ENCODE measurements at regions not wholly inside any gene's neighbourhood (a gene's known extent, or its start where the extent isn't known, plus 50 kb on each side); places are given as distances from the start of the nearest gene placed in this dataset.

DNA sequence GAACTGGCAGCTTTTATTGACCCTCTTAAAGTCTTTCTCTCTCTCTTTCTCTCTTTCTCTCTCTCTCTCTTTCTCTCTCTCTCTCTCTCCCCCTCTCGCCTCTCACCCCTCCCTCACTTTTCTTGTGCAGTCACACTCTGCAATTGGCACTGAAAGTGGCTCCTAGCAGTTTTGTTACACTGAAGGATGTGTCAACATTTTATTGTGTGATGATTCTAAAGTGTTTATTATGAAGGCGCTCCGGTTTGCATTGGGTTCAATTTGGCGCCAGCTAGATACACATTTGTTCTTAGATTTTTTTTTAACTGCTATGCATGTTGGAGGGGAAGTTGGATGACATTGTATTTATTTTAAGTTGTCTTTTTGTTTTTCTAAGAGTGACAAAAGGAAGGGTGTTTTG lies 64.0 kb upstream of the CHRM3 start:
- Histone ChIP-seq H3K9me2 (replicated peaks; ENCODE audit: insufficient read depth, low read length) (no peaks in the 10 kb centered on the region), H3K9ac (ENCODE audit: low read length) (no peak overlapping the region), H3K79me2 (ENCODE audit: low read length) (no peaks in the 10 kb centered on the region), H3K4me3 (ENCODE audit: low read length) (no peak overlapping the region), H3K4me2 (ENCODE audit: low read depth, low read length) (no peak overlapping the region), H2AFZ (ENCODE audit: low read length) (no peak overlapping the region), H3K9me3 (replicated peaks; ENCODE audit: insufficient read depth, low read length) (no peaks in the 10 kb centered on the region), H3K27ac (ENCODE audit: low read length) (no peak overlapping the region), H3F3A (ENCODE audit: insufficient read depth, low read length) (no peaks in the 10 kb centered on the region), H4K20me1 (ENCODE audit: insufficient read depth, low read length) (no peaks in the 10 kb centered on the region), H3K4me1 (ENCODE audit: low read length) (no peaks in the 10 kb centered on the region), H3K36me3 (replicated peaks; ENCODE audit: insufficient read depth, low read length) (no peaks in the 10 kb centered on the region), H3K27me3 (replicated peaks; ENCODE audit: insufficient read depth, low read length) (no peaks in the 10 kb centered on the region)
- TF ChIP-seq EZH2 (optimal IDR thresholded peaks at IDR 0.05; ENCODE audit: low read depth, low read length) (no peak), EZH2phosphoT487 (IDR thresholded peaks at IDR 0.05; ENCODE audit: low read length) (no peak)
- TF ChIP-seq, protein P1, sequence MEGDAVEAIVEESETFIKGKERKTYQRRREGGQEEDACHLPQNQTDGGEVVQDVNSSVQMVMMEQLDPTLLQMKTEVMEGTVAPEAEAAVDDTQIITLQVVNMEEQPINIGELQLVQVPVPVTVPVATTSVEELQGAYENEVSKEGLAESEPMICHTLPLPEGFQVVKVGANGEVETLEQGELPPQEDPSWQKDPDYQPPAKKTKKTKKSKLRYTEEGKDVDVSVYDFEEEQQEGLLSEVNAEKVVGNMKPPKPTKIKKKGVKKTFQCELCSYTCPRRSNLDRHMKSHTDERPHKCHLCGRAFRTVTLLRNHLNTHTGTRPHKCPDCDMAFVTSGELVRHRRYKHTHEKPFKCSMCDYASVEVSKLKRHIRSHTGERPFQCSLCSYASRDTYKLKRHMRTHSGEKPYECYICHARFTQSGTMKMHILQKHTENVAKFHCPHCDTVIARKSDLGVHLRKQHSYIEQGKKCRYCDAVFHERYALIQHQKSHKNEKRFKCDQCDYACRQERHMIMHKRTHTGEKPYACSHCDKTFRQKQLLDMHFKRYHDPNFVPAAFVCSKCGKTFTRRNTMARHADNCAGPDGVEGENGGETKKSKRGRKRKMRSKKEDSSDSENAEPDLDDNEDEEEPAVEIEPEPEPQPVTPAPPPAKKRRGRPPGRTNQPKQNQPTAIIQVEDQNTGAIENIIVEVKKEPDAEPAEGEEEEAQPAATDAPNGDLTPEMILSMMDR (IDR thresholded peaks at IDR 0.05; ENCODE audit: low read length) = no peak
- DNase-seq = no peak

DNA sequence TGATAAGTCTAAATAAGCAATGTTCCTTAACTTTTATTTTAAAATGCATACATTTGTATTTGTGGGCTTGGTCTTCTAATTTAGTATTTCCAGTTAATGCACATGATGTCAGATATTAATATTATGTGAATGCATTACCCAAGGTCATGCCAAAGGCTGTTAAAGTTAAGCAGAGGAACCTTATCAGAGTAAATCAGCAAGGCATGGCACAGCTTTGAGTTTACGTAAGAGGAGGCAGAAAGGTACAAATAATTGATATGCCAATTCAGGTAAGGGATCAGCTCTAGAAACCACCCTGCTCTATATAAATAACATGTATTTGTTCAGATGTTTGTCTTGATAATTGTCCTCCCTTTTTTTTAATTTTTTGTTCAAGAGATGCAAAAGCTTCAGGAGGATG lies 64.5 kb upstream of the CHRM3 start:
- no peaks in the 10 kb centered on the region for H3K27me3 ChIP-seq (replicated peaks; ENCODE audit: insufficient read depth, low read length)
- H3K9me3 ChIP-seq (replicated peaks; ENCODE audit: insufficient read depth, low read length) = no peaks in the 10 kb centered on the region
- H3K9ac ChIP-seq (ENCODE audit: low read length) = no peak overlapping the region
- H3K79me2 ChIP-seq (ENCODE audit: low read length) = no peaks in the 10 kb centered on the region
- no peak for DNase-seq
- H3F3A ChIP-seq (ENCODE audit: insufficient read depth, low read length) = no peaks in the 10 kb centered on the region
- H3K36me3 ChIP-seq (replicated peaks; ENCODE audit: insufficient read depth, low read length) = no peaks in the 10 kb centered on the region
- H4K20me1 ChIP-seq (ENCODE audit: insufficient read depth, low read length) = no peaks in the 10 kb centered on the region
- H3K4me1 ChIP-seq (ENCODE audit: low read length) = no peaks in the 10 kb centered on the region
- no peak overlapping the region for H3K4me3 ChIP-seq (ENCODE audit: low read length)
- TF ChIP-seq, protein P1 (IDR thresholded peaks at IDR 0.05; ENCODE audit: low read length) = no peak
- TF ChIP-seq EZH2 (optimal IDR thresholded peaks at IDR 0.05; ENCODE audit: low read depth, low read length) = no peak
- no peak for TF ChIP-seq EZH2phosphoT487 (IDR thresholded peaks at IDR 0.05; ENCODE audit: low read length)
- no peak overlapping the region for H3K4me2 ChIP-seq (ENCODE audit: low read depth, low read length)
- no peak overlapping the region for H3K27ac ChIP-seq (ENCODE audit: low read length)
- H2AFZ ChIP-seq (ENCODE audit: low read length) = no peak overlapping the region
- H3K9me2 ChIP-seq (replicated peaks; ENCODE audit: insufficient read depth, low read length) = no peaks in the 10 kb centered on the region

DNA sequence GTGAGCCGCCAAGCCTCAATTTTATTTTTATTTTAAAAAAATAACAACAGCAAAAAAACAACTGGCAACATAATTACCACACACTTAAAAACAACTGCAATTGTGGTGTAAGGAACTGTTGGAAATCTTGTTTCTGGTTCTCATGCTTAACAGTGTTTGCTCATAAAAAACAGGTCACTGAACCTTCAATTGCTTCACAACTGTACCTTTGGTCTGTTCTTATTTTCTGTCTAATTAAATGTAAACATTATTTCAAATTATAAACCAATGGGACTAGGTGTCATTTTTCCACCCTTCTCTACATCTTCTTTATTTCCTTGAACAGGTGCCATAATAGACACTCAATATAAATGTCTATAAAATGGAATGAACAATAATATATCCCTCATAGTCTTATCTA lies 68.4 kb upstream of the CHRM3 start:
- Histone ChIP-seq H2AFZ (ENCODE audit: low read length) (no peak overlapping the region), H3K9ac (ENCODE audit: low read length) (no peak overlapping the region), H3K4me2 (ENCODE audit: low read depth, low read length) (no peak overlapping the region), H3K9me3 (replicated peaks; ENCODE audit: insufficient read depth, low read length) (no peaks in the 10 kb centered on the region), H3K79me2 (ENCODE audit: low read length) (no peaks in the 10 kb centered on the region), H3K27ac (ENCODE audit: low read length) (no peak overlapping the region), H3K4me3 (ENCODE audit: low read length) (no peak overlapping the region), H3K9me2 (replicated peaks; ENCODE audit: insufficient read depth, low read length) (no peaks in the 10 kb centered on the region), H3K27me3 (replicated peaks; ENCODE audit: insufficient read depth, low read length) (no peaks in the 10 kb centered on the region), H4K20me1 (ENCODE audit: insufficient read depth, low read length) (no peaks in the 10 kb centered on the region), H3K36me3 (replicated peaks; ENCODE audit: insufficient read depth, low read length) (no peaks in the 10 kb centered on the region), H3F3A (ENCODE audit: insufficient read depth, low read length) (no peaks in the 10 kb centered on the region), H3K4me1 (ENCODE audit: low read length) (no peaks in the 10 kb centered on the region)
- DNase-seq = no peak
- TF ChIP-seq, protein P1 (IDR thresholded peaks at IDR 0.05; ENCODE audit: low read length) = no peak
- TF ChIP-seq EZH2 (optimal IDR thresholded peaks at IDR 0.05; ENCODE audit: low read depth, low read length) = no peak
- no peak for TF ChIP-seq EZH2phosphoT487 (IDR thresholded peaks at IDR 0.05; ENCODE audit: low read length)

Measured in MM.1S (cell line).